ENCODE measurements at regions not wholly inside any gene's neighbourhood (a gene's known extent, or its start where the extent isn't known, plus 50 kb on each side); places are given as distances from the start of the nearest gene placed in this dataset.

- in situ Hi-C loops (cut with MboI): no loop called here
These were observed 53.7 kb upstream of the FAM98A start for GRCh38 chr2:33652830-33653229.

More at GRCh38 chr2:33652830-33653229, 53.7 kb upstream of the FAM98A start:
- no peak overlapping the region for H3K27ac ChIP-seq (ENCODE audit: control insufficient read depth, insufficient read depth)
- no peaks in the 10 kb centered on the region for H3K9me3 ChIP-seq (replicated peaks; ENCODE audit: control insufficient read depth, insufficient read depth, low read length)
- ChIA-PET CTCF (interaction anchor here (1.3 to 1.6 kb wide), 2 partner anchors 13 to 1758 kb away, joined by 3 to 4 read pairs; no protein-coding TSS in a partner anchor), RAD21 (ENCODE audit: unreplicated experiment) (no interaction called here), SMC1A (ENCODE audit: uncharacterized antibody, unreplicated experiment) (interaction anchor here (0.6 to 1.0 kb wide), 2 partner anchors 21 to 997 kb away, joined by 3 to 4 read pairs; no protein-coding TSS in a partner anchor), POLR2A (no interaction called here)
- ATAC-seq (no peak), DNase-seq (ENCODE audit: low read depth, low spot score) (no peak), FAIRE-seq (no peak)
- H3K4me2 ChIP-seq (ENCODE audit: control insufficient read depth, insufficient read depth): no peak overlapping the region
- H2AFZ ChIP-seq (ENCODE audit: control insufficient read depth, low read depth, low read length): no peak overlapping the region
- 0% methylated on average over 1 of the region's 1 CpG for WGBS (ENCODE audit: insufficient coverage, insufficient replicate concordance, low lambda C conversion rate, missing lambda C conversion rate)
- no peak overlapping the region for H3K9ac ChIP-seq (ENCODE audit: control insufficient read depth, insufficient read depth, low read length)
- no peaks in the 10 kb centered on the region for H3K27me3 ChIP-seq (replicated peaks in 1 of 2; ENCODE audit: control insufficient read depth in 2 of 2, insufficient read depth in 2 of 2, low read length in 1 of 2)
- no TSS peak for BruUV-seq (replicated peaks)
- H3K4me1 ChIP-seq (ENCODE audit: control insufficient read depth, insufficient read depth, low read length): no peaks in the 10 kb centered on the region
- TF ChIP-seq LARP7 (IDR thresholded peaks at IDR 0.05) (no peak), ZNF622 (IDR thresholded peaks at IDR 0.05) (no peak), BCL11A (IDR thresholded peaks at IDR 0.05; ENCODE audit: low read depth, low read length) (no peak), EED (IDR thresholded peaks at IDR 0.05; ENCODE audit: low read depth) (no peak), ZNF207 (IDR thresholded peaks at IDR 0.05; ENCODE audit: borderline replicate concordance) (no peak), E4F1 (IDR thresholded peaks at IDR 0.05; ENCODE audit: borderline replicate concordance, partially characterized antibody) (no peak)
- H3K79me2 ChIP-seq (ENCODE audit: control insufficient read depth, insufficient read depth, low read length): no peaks in the 10 kb centered on the region
- H4K20me1 ChIP-seq (ENCODE audit: control insufficient read depth, insufficient read depth): no peaks in the 10 kb centered on the region
- H3K4me3 ChIP-seq: no peak overlapping the region
- no peaks in the 10 kb centered on the region for H3K36me3 ChIP-seq (ENCODE audit: control insufficient read depth in 2 of 2, insufficient read depth in 2 of 2, low read length in 1 of 2)
- intact Hi-C loops (cut with micrococcal nuclease; ENCODE audit: unreplicated experiment): no loop called here

Data from GM12878 (cell line).